Nephron (organoid): ENCODE measurements at regions not wholly inside any gene's neighbourhood (a gene's known extent, or its start where the extent isn't known, plus 50 kb on each side); places are given as distances from the start of the nearest gene placed in this dataset.
"Not testable (repeated sequence)": the region's sequence is repeated elsewhere in the genome, so short reads cannot be mapped to it uniquely, and the experiment has no call there.

Experiments used
- H3K27ac Mint-ChIP-seq, 3 experiments: 2 replicates each; pipeline ENCODE4 v1.8.0; 2020; ENCODE audit warnings: mixed read lengths in 3 of 3, mild to moderate bottlenecking in 2 of 3, moderate library complexity in 1 of 3
- H3K27me3 Mint-ChIP-seq: 2 replicates; pipeline ENCODE4 v1.8.0; 2021; ENCODE audit warnings: low read depth, mild to moderate bottlenecking, moderate library complexity, mixed read lengths
- H3K36me3 Mint-ChIP-seq: 2 replicates; pipeline ENCODE4 v1.8.0; 2020; ENCODE audit warnings: low read depth, mixed read lengths
- H3K4me1 Mint-ChIP-seq: 2 replicates; pipeline ENCODE4 v1.8.0; 2020; ENCODE audit warnings: mixed read lengths
- H3K4me3 Mint-ChIP-seq, 3 experiments: 2 replicates each; pipeline ENCODE4 v1.8.0; 2020; ENCODE audit warnings: mild to moderate bottlenecking in 3 of 3, mixed read lengths in 3 of 3, moderate library complexity in 2 of 3
- H3K9me3 Mint-ChIP-seq: 2 replicates; pipeline ENCODE4 v1.8.0; 2020; ENCODE audit warnings: mixed read lengths
- TF ChIP-seq, protein P1 (sequence below), 3 experiments: fragments of 200-600 bp; sonication (generic); IDR thresholded peaks; one replicate each; pipeline ENCODE4 v1.5.0; 2021; ENCODE audit warnings: antibody characterized with exemption in 3 of 3; ENCODE audit not compliant: unreplicated experiment in 3 of 3

DNA sequence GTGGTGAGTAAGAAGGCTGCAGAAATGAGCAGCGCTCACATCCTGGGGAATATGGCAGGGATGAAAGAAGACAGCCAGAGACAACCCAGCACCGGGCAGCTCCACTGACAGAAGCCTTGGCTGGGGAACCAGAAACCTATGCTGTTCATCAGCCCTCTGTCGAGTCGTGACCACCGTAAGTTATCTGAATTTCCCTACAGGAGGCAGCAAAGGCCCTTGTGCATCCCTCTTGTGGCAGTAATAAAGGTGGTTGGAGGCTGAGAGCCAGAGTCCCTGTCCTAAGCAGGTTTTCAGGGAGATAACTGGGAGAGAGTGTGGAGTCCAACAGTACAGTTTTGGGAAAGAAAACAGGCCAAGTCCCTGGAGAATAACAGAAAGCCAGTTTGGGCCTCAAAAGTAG, 194.0 kb upstream of the BOD1L1 start:
- no peaks in the 10 kb centered on the region for H3K36me3 Mint-ChIP-seq
- TF ChIP-seq, protein P1, sequence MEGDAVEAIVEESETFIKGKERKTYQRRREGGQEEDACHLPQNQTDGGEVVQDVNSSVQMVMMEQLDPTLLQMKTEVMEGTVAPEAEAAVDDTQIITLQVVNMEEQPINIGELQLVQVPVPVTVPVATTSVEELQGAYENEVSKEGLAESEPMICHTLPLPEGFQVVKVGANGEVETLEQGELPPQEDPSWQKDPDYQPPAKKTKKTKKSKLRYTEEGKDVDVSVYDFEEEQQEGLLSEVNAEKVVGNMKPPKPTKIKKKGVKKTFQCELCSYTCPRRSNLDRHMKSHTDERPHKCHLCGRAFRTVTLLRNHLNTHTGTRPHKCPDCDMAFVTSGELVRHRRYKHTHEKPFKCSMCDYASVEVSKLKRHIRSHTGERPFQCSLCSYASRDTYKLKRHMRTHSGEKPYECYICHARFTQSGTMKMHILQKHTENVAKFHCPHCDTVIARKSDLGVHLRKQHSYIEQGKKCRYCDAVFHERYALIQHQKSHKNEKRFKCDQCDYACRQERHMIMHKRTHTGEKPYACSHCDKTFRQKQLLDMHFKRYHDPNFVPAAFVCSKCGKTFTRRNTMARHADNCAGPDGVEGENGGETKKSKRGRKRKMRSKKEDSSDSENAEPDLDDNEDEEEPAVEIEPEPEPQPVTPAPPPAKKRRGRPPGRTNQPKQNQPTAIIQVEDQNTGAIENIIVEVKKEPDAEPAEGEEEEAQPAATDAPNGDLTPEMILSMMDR (IDR thresholded peaks at IDR 0.05; ENCODE audit: unreplicated experiment in 3 of 3) = no peak
- H3K27ac Mint-ChIP-seq = no peak overlapping the region
- no peak overlapping the region for H3K4me3 Mint-ChIP-seq
- peaks cover 14% of the 10 kb centered on the region for H3K9me3 Mint-ChIP-seq
- no peaks in the 10 kb centered on the region for H3K27me3 Mint-ChIP-seq
- H3K4me1 Mint-ChIP-seq = no peaks in the 10 kb centered on the region

DNA sequence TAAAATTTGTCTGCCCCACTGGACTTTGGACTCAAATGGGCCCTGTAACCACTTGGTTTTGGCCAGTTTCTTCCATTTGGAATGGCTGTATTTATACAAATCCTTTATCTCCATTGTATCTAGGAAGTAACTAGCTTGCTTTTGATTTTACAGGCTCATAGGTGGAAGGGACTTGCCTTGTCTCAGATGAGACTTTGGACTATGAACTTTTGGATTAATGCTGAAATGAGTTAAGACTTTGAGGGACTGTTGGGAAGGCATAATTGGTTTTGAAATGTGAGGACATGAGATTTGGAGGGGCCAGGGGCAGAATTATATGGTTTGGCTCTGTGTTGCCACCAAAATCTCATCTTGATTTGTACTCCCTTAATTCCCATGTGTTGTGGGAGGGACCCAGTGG, 198.3 kb upstream of the BOD1L1 start:
- not testable (repeated sequence) for H3K36me3 Mint-ChIP-seq

DNA sequence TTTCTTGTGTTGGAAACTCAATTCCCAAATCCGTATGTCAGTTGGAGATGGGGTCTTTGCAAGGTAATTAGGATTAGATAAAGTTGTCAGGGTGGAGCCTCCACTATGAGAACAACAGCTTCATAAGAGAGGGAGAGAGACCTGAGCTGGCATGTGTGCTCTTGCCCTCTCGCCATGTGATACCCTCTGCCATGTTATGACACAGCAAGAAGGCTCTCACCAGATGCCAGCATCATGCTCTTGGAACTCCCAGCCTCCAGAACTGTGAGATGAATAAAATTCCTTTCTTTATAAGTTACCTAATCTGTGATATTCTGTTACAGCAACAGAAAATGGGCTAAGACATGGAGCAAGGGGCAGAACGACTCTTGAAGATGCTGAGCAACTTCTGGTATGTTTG, 201.9 kb upstream of the BOD1L1 start:
- TF ChIP-seq, protein P1 (IDR thresholded peaks at IDR 0.05; ENCODE audit: unreplicated experiment in 3 of 3) = no peak
- Mint-ChIP-seq H3K4me3 (no peak overlapping the region), H3K27me3 (peaks cover 11% of the 10 kb centered on the region), H3K4me1 (no peaks in the 10 kb centered on the region), H3K27ac (no peak overlapping the region), H3K9me3 (peaks cover 7% of the 10 kb centered on the region), H3K36me3 (no peaks in the 10 kb centered on the region)

More for the DNA sequence above, 198.3 kb upstream of the BOD1L1 start:
- not testable (repeated sequence) for H3K27me3 Mint-ChIP-seq, H3K4me3 Mint-ChIP-seq, H3K4me1 Mint-ChIP-seq, H3K27ac Mint-ChIP-seq
- H3K9me3 Mint-ChIP-seq = peaks cover 14% of the 10 kb centered on the region

DNA sequence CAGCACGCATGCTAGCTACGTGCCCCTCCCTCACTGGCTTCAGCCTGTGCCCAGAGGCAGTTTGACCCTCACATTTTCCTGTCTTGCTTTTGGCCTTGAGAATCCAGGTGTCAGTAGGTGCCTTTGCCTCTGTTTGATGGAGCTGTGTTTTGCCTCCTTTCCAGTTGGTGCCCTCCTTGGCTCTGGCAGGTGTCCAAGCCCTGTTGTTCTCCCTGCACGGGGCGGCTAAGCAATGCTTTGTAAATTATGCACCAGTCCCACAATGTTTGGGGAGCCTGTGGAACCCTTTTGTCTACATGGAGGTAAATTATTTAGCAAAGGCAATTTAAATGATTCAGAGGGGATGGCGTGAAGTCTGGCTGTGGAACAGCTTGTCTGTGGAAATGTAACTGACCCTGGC, 202.9 kb upstream of the BOD1L1 start:
- Mint-ChIP-seq H3K36me3 (no peaks in the 10 kb centered on the region), H3K27ac (peak overlapping the region in 2 of 3 experiments; percentile 6 to 19), H3K9me3 (peaks cover 3% of the 10 kb centered on the region)

DNA sequence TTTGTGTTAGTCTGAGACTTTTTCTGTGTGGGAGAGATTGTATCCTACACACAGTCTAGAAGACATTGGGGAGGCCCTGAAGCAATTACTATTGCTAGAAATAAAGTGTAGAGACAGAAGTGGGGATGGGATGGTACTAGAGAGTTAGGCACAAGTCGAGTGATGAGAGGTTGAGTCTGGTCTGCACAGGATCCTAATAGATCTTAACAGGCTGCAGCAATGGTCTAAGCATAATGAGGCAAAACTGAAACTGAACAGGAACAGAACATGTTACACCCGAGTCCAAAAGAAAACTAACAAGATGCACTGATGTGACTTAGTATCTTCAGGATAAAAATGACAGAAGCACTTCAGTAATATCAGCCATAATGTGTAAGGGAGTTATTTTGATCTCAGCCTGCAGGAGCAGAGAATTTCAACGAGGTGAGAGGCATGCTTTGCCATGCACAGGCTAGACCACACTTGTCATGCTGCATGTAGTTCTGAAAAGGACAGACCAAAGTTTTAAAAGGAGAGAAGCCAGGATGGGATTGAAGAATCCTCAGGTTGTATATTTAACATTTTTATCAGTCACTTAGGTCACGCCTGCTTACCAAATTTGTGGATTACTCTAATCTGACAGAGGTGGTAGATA, 205.8 kb upstream of the BOD1L1 start:
- no peaks in the 10 kb centered on the region for H3K9me3 Mint-ChIP-seq
- H3K4me3 Mint-ChIP-seq = no peak overlapping the region
- no peaks in the 10 kb centered on the region for H3K4me1 Mint-ChIP-seq
- H3K36me3 Mint-ChIP-seq = no peaks in the 10 kb centered on the region
- TF ChIP-seq, protein P1 (IDR thresholded peaks at IDR 0.05; ENCODE audit: unreplicated experiment in 3 of 3) = no peak
- H3K27me3 Mint-ChIP-seq = peaks cover 11% of the 10 kb centered on the region
- no peak overlapping the region for H3K27ac Mint-ChIP-seq

More for the DNA sequence above, 202.9 kb upstream of the BOD1L1 start:
- Mint-ChIP-seq H3K27me3 (peaks cover 11% of the 10 kb centered on the region), H3K4me3 (no peak overlapping the region), H3K4me1 (no peaks in the 10 kb centered on the region)
- TF ChIP-seq, protein P1 (IDR thresholded peaks at IDR 0.05; ENCODE audit: unreplicated experiment in 3 of 3) = no peak

DNA sequence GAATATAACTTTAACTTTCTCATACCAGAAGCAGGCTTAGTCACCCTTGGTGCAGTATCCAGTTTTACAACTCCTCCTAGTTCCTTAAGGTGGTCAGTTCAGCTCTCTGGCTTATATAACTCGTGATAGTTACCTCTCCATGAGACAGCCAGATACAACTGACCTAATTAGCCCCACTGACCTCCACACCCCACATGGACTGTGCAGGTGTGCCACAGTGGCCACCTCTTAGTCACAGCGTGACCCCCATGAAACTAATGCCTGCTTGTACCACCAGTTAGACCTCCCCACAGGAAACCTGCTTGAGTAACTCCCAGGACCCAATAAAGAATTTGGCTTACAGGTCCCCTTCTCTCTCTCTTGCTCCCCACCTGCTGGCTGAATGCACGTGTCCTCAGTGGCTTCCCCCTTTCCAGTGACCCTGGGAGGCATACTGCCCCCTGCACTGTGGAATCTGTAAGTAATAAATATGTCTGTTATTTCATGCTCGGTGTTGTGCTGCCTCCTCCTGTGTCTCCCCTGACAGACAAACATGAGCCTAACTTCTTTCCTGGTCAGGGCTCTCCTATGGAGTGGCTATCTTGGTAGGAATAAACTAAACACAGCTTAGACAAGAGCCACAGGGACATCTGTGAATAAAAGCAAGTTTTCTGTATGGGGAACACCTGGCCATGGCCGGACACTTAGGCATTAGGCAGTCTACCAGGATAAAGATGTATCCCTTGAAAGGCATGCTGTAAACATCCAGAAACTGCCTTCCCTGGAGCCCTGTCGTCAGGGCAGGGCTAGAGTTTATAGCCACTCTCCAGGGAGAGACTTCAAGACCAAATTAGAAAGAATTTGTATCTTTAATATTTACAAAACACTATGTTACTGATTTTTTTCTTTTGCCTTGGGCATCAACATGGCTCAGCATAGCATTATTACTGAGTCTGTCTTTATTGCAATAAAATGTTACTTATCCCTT, 209.7 kb upstream of the BOD1L1 start:
- Mint-ChIP-seq H3K4me3 (no peak overlapping the region), H3K27ac (no peak overlapping the region), H3K4me1 (no peaks in the 10 kb centered on the region), H3K36me3 (no peaks in the 10 kb centered on the region), H3K27me3 (no peaks in the 10 kb centered on the region), H3K9me3 (no peaks in the 10 kb centered on the region)
- TF ChIP-seq, protein P1 (IDR thresholded peaks at IDR 0.05; ENCODE audit: unreplicated experiment in 3 of 3) = no peak
